Panc1 (cell line): ENCODE measurements at regions not wholly inside any gene's neighbourhood (a gene's known extent, or its start where the extent isn't known, plus 50 kb on each side); places are given as distances from the start of the nearest gene placed in this dataset.

Experiments used
- ATAC-seq: fragments of 200-7000 bp; cut with Tn5 transposase; 2 replicates; pipeline ENCODE4 v1.9.1; 2020; ENCODE audit warnings: mild to moderate bottlenecking, moderate library complexity
- BruUV-seq: library from RNA; stranded (reverse); fragments of 400-500 nt; replicated peaks from 2 replicates; lab custom pipeline; 2021; lab: Mats Ljungman, UMichigan
- CTCF ChIA-PET: fragments of 300-600 bp; sonication (Branson Sonifier 250); formaldehyde crosslinking; loops from one replicate; lab custom pipeline; 2022; ENCODE audit warnings: antibody characterized with exemption; lab: Charles Lee
- POLR2A ChIA-PET: fragments of 300-600 bp; sonication (Branson Sonifier 250); formaldehyde crosslinking; loops from one replicate; lab custom pipeline; 2022; ENCODE audit warnings: antibody characterized with exemption; lab: Charles Lee
- DNase-seq: peaks from one replicate; pipeline ENCODE4 v3.0.0-alpha.2; 2010; ENCODE audit warnings: low read depth, low spot score
- H3K27ac ChIP-seq: 2 replicates; pipeline ENCODE4 v1.5.1; 2011; ENCODE audit warnings: mild to moderate bottlenecking, low read length, inconsistent platforms
- H3K27me3 ChIP-seq: fragments of 200-500 bp; sonication (Bioruptor generic); 2 replicates; pipeline ENCODE4 v1.6.0; 2014; ENCODE audit warnings: low read length, inconsistent platforms; ENCODE audit not compliant: control insufficient read depth, insufficient read depth
- H3K36me3 ChIP-seq: fragments of 200-500 bp; sonication (Bioruptor generic); 2 replicates; pipeline ENCODE4 v1.5.1; 2014; ENCODE audit warnings: inconsistent platforms, mild to moderate bottlenecking, low read length, moderate library complexity; ENCODE audit not compliant: control insufficient read depth, insufficient read depth
- H3K4me1 ChIP-seq: 2 replicates; pipeline ENCODE4 v1.5.1; 2011; ENCODE audit warnings: inconsistent platforms, mild to moderate bottlenecking, low read length, moderate library complexity; ENCODE audit not compliant: control insufficient read depth, insufficient read depth
- H3K4me3 ChIP-seq, 2 experiments: 2 replicates each; pipeline ENCODE4 v1.5.1; 2011 to 2012; ENCODE audit warnings: low read depth in 2 of 2, low read length in 2 of 2, mild to moderate bottlenecking in 2 of 2, inconsistent platforms in 1 of 2, moderate library complexity in 1 of 2
- H3K9me3 ChIP-seq: fragments of 200-500 bp; sonication (Bioruptor generic); 2 replicates; pipeline ENCODE4 v1.5.1; 2014; ENCODE audit warnings: low read depth, mild to moderate bottlenecking, inconsistent platforms, low read length, moderate library complexity; ENCODE audit not compliant: control insufficient read depth, insufficient read depth
- POLR2AphosphoS5 ChIP-seq: IDR thresholded peaks from 2 replicates; pipeline ENCODE4 v1.6.1; 2012; ENCODE audit warnings: mild to moderate bottlenecking, low read depth, low read length, moderate library complexity
- SIN3A ChIP-seq: IDR thresholded peaks from 2 replicates; pipeline ENCODE4 v1.6.1; 2012; ENCODE audit warnings: low read depth, mild to moderate bottlenecking, low read length, moderate library complexity, borderline replicate concordance; ENCODE audit not compliant: insufficient read depth
- TCF7L2 ChIP-seq: IDR thresholded peaks from 2 replicates; pipeline ENCODE4 v1.6.1; 2011; ENCODE audit warnings: mild to moderate bottlenecking, low read depth, low read length, inconsistent platforms
- in situ Hi-C: cut with HindIII; loops from 2 replicates; pipeline ENCODE4 v1.10.0; 2016; ENCODE audit warnings: low sequenced_read_pairs, low pct_unique_long_range_greater_than_20kb
- intact Hi-C: fragments of 100-400 bp; cut with micrococcal nuclease; formaldehyde crosslinking; loops from one replicate; pipeline ENCODE4 v1.10.0; 2022; ENCODE audit not compliant: unreplicated experiment
- TF ChIP-seq, protein P1 (sequence below): fragments of 450-650 bp; IDR thresholded peaks from 2 replicates; pipeline ENCODE4 v1.5.1; 2017; ENCODE audit warnings: mild to moderate bottlenecking
- TF ChIP-seq, protein P2 (sequence below), 2 experiments: IDR thresholded peaks; 2 replicates each; pipeline ENCODE4 v1.6.1; 2011 to 2012; ENCODE audit warnings: low read depth in 2 of 2, control low read depth in 1 of 2, low read length in 1 of 2, mild to moderate bottlenecking in 1 of 2, moderate library complexity in 1 of 2; ENCODE audit not compliant: insufficient read depth in 1 of 2

DNA sequence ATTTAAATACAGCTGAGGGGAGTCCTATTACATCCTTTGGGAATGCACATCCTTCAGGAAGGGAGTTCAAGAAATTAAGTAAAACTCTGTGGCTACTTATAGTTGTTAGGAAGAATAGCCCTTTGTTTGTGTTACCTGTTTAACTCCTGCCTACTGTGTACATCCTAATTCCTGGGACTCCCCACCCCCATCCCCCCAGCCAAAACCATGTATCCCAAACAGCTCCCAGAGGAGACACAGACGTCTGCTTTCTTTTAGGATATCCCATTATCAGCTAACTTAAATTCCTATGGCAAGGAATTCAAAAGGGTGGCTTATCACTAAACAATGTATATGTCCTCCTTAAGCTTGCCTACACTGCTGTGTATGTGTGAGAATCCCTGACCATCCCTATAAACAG, 581.7 kb downstream of the DIPK2A start:
- in situ Hi-C loops (no loop called here), intact Hi-C loops (no loop called here)
- ATAC-seq (no peak), DNase-seq (no peak)
- H3K4me1 ChIP-seq, result no peaks in the 10 kb centered on the region
- H3K27me3 ChIP-seq, result no peaks in the 10 kb centered on the region
- H3K9me3 ChIP-seq, result no peaks in the 10 kb centered on the region
- ChIA-PET POLR2A (no interaction called here), CTCF (no interaction called here)
- TF ChIP-seq SIN3A (no peak), TCF7L2 (no peak), POLR2AphosphoS5 (no peak)
- TF ChIP-seq, protein P1, sequence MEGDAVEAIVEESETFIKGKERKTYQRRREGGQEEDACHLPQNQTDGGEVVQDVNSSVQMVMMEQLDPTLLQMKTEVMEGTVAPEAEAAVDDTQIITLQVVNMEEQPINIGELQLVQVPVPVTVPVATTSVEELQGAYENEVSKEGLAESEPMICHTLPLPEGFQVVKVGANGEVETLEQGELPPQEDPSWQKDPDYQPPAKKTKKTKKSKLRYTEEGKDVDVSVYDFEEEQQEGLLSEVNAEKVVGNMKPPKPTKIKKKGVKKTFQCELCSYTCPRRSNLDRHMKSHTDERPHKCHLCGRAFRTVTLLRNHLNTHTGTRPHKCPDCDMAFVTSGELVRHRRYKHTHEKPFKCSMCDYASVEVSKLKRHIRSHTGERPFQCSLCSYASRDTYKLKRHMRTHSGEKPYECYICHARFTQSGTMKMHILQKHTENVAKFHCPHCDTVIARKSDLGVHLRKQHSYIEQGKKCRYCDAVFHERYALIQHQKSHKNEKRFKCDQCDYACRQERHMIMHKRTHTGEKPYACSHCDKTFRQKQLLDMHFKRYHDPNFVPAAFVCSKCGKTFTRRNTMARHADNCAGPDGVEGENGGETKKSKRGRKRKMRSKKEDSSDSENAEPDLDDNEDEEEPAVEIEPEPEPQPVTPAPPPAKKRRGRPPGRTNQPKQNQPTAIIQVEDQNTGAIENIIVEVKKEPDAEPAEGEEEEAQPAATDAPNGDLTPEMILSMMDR, result no peak
- TF ChIP-seq, protein P2, sequence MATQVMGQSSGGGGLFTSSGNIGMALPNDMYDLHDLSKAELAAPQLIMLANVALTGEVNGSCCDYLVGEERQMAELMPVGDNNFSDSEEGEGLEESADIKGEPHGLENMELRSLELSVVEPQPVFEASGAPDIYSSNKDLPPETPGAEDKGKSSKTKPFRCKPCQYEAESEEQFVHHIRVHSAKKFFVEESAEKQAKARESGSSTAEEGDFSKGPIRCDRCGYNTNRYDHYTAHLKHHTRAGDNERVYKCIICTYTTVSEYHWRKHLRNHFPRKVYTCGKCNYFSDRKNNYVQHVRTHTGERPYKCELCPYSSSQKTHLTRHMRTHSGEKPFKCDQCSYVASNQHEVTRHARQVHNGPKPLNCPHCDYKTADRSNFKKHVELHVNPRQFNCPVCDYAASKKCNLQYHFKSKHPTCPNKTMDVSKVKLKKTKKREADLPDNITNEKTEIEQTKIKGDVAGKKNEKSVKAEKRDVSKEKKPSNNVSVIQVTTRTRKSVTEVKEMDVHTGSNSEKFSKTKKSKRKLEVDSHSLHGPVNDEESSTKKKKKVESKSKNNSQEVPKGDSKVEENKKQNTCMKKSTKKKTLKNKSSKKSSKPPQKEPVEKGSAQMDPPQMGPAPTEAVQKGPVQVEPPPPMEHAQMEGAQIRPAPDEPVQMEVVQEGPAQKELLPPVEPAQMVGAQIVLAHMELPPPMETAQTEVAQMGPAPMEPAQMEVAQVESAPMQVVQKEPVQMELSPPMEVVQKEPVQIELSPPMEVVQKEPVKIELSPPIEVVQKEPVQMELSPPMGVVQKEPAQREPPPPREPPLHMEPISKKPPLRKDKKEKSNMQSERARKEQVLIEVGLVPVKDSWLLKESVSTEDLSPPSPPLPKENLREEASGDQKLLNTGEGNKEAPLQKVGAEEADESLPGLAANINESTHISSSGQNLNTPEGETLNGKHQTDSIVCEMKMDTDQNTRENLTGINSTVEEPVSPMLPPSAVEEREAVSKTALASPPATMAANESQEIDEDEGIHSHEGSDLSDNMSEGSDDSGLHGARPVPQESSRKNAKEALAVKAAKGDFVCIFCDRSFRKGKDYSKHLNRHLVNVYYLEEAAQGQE (IDR thresholded peaks at IDR 0.05; ENCODE audit: insufficient read depth in 1 of 2, low read depth in 2 of 2, low read length in 1 of 2), result no peak
- no TSS peak for BruUV-seq
- H3K27ac ChIP-seq, result no peak overlapping the region
- H3K36me3 ChIP-seq, result no peaks in the 10 kb centered on the region
- H3K4me3 ChIP-seq, result no peak overlapping the region

DNA sequence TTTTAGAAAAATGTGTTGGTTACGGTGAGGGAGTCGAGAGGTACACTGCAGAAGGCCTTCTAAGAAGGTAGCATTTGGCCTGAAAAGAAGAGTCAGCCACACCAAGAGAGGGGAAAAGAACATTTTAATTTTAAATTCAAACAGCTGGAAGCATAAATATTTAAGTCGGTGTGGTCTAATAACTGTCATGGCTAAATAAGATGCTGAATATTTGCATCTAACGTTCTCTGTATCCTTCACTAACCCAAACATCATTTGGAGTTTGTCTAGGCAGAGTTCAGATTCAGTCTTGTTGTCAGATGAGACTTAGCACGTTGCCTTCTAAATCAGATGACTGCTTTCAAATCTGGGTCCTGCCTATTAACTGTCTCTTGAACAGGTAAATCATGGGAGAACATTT, 583.3 kb downstream of the DIPK2A start:
- H3K27ac ChIP-seq, result no peak overlapping the region
- intact Hi-C loops, result no loop called here
- CTCF ChIA-PET, result no interaction called here
- H3K4me3 ChIP-seq, result no peak overlapping the region
- in situ Hi-C loops, result no loop called here
- no peak for DNase-seq
- no TSS peak for BruUV-seq
- H3K4me1 ChIP-seq, result no peaks in the 10 kb centered on the region
- no peaks in the 10 kb centered on the region for H3K9me3 ChIP-seq
- TF ChIP-seq, protein P2 (IDR thresholded peaks at IDR 0.05; ENCODE audit: insufficient read depth in 1 of 2, low read depth in 2 of 2, low read length in 1 of 2), result no peak
- TF ChIP-seq, protein P1, result no peak
- no peak for TF ChIP-seq POLR2AphosphoS5
- no peak for TF ChIP-seq SIN3A
- POLR2A ChIA-PET, result no interaction called here
- no peaks in the 10 kb centered on the region for H3K36me3 ChIP-seq
- no peak for ATAC-seq
- H3K27me3 ChIP-seq, result no peaks in the 10 kb centered on the region
